NCI-H1417 treated with DMSO at 0.1 percent for 48 hours (cell line): ENCODE measurements at regions not wholly inside any gene's neighbourhood (a gene's known extent, or its start where the extent isn't known, plus 50 kb on each side); places are given as distances from the start of the nearest gene placed in this dataset.

Source experiments
- DNase-seq: peaks from one replicate; lab custom pipeline; 2025; lab: John Stamatoyannopoulos, UW

DNA sequence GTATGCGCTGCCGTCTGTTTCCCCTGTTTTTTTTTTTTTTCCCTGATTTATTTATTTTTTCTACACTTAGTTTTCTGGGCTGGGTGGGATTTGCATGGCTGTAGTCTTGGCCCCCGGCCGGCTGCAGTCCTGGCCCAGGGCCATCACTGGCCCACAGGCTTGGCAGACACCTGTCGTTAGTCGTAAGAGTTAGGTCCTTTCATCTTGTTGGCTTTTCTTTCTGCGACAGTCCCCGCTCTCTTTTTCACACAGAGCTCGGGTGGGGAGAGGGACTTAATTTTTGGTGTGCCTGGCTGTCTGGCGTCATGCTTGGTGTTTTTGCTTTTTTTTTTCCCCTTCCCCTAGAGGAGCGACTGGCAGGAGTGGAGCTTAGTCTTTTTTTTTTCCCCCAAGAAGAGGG, 183.4 kb downstream of the KLF13 start:
- DNase-seq = no peak

DNA sequence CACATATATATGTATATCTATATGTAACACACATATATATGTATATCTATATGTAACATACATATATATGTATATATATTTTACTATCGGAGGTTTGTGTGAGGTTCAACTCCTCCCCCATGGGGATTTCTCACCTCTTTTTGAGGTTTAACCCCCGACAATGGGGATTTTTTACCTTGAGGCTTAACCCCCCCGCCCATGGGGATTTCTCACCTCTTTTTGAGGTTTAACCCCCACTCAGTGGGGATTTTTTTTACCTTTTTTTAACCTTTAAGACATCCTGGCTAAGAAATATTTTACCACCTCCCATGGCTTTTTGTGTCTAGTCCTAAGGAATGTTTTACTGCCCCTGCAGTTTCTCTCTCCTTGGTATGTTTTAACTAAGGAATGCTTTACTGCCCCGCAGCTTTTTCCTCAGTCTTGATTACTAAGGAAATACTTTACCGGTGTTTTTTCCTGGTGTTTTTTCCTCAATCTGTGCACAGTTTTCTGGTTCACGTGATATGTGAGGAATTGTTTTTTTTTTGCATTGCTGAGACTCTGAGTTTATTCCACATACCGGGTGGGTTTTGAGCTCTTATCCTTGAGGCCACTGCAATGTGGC, 185.2 kb downstream of the KLF13 start:
- DNase-seq = no peak

DNA sequence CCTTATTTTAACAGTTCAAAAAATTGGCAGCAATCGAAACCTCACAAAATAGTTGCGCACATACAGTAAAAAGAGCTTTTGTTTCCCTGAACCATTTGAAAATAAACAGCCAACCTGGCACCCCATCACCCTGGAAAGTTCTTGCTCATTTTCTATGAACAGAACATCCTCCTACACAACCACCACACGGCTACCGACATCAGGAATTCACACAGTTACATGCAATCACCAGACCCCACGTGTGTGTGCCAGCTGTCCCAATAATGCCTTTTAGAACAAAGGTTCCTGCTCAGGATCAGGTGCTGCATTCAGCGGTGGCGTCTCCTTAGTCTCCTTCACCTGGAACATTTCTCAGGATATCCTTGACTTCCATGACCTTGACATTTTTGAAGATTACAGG, 186.5 kb downstream of the KLF13 start:
- no peak for DNase-seq

DNA sequence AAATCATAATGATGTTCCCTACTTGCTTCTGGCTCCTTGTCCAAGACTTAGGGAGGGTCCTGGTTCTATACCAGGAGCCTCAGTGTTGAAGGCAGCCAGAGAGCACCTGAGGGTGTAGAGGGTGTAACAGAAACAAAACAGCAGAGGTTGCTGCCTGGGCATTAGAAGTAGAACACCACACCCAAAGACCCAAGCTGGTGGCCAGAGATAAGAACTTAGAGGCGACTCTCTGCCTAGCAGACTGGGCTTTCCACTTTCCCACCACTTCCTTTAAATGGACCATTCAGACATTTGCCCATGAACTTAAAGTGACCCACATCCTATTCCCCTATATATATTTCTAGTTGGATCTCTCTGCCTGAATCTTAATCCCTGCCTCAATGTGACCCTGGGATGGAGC, 189.8 kb downstream of the KLF13 start:
- DNase-seq = no peak

DNA sequence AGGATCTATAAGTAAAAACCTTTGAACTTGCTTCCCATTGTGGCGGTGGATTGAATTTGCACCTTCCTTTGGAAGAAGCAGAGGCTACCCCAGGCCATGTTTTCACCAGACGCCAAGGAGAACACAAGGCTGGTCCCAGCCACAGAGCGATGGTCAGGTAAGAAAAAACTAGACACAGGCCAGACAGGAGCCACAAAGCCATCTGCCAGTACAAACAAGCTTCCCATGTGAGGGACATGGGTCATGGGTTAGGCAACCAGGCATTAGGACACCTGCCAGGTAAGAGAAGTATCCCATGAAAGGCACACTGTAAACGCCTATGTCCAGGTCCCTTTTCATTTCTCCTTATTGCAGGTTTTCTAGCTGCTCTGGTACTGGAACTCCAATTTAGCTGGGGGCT, 190.2 kb downstream of the KLF13 start:
- DNase-seq = no peak

- DNase-seq = no peak
These were observed 191.1 kb downstream of the KLF13 start for GRCh38 chr15:31517711-31518110.

- no peak for DNase-seq
These were observed 195.4 kb downstream of the KLF13 start for GRCh38 chr15:31522028-31522427.

GRCh38 chr15:31523027-31523654, 196.5 kb downstream of the KLF13 start:
- DNase-seq = no peak

DNA sequence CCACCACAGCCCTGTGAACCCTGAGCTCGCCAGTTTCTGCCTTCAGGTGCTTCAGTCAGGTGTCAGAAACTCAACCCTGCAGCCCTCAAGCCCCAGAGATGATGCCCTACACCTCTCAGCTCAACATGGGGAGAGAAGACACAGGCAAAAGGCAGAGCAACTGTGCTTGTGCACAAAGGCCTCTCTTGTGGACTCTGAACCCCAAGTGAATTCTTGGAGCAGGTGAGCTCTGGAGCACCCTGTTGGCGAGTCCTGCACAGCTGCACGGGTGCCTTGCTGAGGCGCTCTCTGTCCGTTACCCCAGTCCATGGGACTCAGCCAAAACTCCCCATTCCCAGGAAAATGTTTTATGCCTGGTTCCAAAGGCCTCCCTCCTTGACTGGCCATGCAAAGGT, 197.0 kb downstream of the KLF13 start:
- no peak for DNase-seq

DNA sequence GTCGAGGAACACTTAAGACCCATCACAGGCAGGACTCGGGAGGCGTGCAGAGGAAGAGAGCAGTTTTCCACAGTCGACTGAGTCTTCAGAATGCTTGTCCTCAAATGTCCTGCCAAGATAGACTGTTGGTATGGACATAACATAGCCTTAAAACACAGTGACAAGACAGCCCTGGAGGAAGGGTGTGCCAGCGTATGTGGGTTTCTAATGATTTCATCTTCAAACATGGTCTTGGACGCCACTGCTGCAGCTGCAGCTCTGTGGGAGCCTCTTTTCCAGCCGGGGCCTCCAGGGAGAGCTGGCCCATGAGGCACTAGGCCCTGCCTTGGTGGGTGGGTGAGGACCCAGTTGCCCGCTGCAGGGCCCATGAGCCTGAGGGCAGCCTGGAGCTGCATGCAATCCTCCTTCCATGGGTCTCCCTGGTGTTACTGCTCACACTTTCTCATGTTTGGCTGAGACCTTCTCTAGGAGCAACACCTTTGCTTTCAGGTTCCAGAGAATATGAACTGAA, 198.6 kb downstream of the KLF13 start:
- DNase-seq = no peak

- no peak for DNase-seq
These were observed 199.5 kb downstream of the KLF13 start for GRCh38 chr15:31525988-31526665.

- no peak for DNase-seq
These were observed 200.5 kb downstream of the KLF13 start for GRCh38 chr15:31526916-31527690.

DNA sequence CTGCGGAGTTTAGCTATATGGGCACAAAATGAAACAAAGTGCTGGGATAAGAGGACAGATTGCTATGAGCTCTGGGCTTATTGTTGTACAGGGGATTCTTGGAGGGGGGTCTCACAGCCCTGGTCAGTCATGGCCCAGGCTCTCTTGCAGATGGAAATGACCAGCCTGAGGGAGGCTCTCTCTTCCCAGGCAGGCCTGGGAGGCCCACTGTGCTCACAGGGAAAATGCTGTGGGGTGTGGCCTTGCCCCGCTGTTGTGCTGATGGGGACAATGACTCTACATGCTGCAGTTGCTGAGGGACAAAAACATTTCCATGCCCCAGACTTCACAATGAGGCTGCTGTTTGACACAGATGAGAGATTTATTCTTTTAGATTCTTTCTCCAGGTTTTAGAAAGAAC, 202.2 kb downstream of the KLF13 start:
- DNase-seq = no peak

DNA sequence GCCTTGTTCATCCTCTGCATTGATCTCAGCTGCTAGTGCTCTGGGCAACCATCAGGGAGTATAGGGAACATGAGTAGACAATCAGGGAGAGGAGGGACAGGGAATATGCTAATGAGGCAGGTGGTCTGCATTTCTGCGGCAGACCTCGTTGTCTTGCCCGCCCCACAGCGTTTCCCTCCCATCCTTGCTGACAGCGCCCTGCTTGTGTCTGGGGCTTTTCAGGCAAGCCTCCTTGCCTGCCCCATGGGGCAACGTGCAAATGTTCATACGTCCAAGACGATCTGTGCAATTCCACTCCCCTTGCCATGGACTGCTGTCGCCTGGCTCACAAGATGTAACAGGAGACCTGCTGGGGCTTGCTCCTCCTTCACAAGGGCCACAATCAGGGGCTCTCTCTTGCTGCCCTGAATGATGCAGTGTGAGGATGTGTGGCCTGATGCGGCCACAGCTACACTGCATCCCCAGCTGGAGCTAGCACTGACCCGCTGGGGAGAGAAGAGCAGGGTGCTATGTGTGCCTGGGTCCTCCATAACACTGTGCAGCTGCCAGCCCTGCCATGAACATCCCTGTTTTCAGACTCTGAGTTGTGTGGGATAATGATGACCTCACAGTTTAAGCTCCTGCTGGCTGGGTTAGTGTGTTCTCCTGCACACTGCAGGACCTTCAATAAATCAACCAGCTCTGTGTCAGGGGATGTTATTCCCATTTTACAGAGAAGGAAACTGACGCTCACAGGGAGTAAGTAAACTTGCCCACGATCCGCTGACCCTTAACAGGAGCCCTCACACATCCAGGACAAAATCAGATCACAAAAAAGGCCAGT, 211.3 kb downstream of the KLF13 start:
- DNase-seq = no peak

DNA sequence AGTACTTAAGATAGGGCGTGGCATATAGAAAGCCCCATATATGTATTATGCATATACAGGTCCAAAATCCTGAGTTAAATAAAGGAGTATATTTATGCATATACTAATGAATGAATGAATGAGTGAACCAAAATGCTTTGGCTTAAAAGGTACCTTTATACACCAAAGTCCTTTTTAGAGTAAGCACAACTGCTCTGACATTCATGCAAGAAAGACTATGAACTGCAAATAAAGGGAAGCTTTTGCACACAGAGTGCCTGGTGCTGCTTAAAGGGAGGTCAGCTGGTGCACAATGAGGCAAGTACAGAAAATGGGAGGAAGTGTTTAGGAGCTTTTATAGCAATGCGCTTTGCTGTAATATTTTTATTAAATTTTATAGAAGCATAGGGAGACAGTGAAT, 214.0 kb downstream of the KLF13 start:
- DNase-seq = no peak

DNA sequence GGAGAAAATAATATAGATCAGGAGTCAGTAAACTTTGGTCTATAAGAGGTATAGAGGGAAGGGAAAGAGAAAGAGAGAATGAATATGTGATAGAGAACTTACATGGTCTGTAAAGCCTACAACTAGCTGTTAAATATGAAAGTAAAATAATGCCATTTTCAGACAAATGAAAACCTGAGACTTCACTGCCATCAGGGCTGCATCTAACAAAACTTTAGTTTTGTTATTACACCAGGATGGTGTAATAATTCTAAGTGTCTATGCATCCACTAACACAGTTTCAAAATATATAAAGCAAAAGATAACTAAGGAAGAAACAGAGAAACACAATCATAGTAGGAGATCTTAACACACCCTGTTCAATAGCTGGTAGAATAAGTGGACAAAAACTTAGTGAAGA, 217.7 kb downstream of the KLF13 start:
- DNase-seq = no peak

DNA sequence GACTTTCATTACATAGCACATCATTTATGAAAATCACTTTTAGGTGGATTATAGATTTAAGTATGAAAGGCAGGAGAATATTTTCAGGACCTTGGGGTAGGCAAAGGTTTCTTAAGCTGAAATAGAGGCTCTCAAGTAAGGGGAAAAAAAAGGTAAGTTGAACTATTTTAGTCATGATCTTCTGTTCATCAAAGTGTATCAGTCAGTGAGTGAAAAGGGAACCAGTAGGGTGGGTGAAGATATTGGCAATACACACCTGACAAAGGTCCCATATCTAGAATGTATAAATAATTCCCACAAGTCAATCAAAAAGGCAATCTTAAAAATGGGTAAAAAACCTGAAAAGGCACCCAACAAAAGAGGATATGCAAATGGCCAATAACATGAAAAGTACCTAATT, 218.6 kb downstream of the KLF13 start:
- no peak for DNase-seq

DNA sequence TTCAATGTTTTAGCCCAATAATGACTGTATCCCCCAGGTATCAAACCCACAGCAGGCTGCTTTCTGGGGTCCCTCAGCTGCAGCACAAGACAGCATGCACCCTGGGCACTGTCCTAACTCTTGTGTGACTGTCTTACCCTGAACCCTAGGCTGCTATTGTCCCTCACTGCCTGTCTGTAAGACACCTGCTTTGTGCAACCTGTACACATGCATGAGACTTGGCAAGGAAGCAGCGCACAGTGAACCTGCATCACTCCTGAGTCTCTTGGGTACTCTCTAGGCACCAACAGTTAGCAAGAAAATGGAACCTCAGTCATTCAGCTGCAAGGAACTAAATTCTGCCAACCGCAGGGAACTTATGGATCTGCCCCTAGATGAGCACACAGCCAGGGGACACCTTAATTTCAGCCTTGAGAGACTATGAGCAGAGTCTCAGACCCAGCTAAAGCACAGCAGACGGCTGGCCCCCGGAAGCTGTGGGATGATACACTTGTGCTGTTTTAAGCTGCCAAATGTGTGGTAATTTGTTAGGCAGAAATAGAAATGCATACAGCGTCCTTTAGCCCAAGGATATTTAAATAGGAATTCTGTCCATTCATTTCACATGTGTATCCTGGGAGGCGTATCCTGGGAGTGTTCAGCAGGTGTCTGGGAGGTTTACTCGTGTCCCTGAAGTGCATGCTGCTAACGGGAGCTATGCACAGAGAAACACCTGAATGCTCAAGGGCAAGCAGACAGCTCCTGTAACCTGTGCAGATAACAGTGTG, 223.8 kb downstream of the KLF13 start:
- no peak for DNase-seq

GRCh38 chr15:31551323-31551722, 224.7 kb downstream of the KLF13 start:
- no peak for DNase-seq

GRCh38 chr15:31552482-31553099, 226.0 kb downstream of the KLF13 start:
- DNase-seq = no peak

DNA sequence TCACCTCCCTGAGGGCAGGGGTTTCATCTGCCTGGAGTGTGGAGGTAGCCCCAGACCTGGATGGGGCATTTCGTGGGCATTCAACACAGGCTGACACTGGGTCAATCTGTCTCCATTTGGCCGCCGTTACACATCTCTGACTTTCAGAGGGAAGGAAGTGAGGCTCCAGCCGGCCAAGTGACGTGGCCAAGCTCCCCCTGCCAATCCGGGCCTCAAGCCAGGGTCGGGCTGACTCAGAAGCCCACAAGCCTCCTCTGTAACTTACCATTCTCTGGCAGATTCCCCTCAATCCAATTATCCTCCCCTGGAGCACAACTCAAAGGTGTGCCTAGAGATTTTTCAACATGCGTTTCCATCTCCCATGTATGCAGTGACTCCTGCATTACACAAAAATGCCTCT, 227.6 kb downstream of the KLF13 start:
- no peak for DNase-seq
